ENCODE measurements at regions not wholly inside any gene's neighbourhood (a gene's known extent, or its start where the extent isn't known, plus 50 kb on each side); places are given as distances from the start of the nearest gene placed in this dataset.

DNA sequence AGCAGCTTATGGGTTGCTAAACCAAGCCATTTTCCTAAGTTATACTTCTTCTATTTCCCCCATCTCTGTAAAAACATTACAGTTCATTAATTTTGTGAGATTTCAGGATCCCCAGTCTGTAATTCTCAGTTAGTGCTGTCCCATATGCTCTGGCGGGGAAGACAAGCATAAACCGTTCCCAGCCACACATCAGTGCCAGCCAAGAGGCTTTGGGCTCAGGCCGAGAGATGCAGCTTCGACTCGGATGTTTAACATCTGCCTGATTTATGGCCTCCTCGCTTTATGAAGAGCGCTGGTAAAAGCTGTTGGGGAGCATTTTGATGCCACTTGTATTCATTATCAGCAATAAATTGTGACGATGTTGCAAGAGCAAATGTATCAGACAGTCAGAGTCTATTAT, 349.1 kb upstream of the CCDC196 start:
- H3K9me3 ChIP-seq: no peaks in the 10 kb centered on the region
- TF ChIP-seq, protein P1, sequence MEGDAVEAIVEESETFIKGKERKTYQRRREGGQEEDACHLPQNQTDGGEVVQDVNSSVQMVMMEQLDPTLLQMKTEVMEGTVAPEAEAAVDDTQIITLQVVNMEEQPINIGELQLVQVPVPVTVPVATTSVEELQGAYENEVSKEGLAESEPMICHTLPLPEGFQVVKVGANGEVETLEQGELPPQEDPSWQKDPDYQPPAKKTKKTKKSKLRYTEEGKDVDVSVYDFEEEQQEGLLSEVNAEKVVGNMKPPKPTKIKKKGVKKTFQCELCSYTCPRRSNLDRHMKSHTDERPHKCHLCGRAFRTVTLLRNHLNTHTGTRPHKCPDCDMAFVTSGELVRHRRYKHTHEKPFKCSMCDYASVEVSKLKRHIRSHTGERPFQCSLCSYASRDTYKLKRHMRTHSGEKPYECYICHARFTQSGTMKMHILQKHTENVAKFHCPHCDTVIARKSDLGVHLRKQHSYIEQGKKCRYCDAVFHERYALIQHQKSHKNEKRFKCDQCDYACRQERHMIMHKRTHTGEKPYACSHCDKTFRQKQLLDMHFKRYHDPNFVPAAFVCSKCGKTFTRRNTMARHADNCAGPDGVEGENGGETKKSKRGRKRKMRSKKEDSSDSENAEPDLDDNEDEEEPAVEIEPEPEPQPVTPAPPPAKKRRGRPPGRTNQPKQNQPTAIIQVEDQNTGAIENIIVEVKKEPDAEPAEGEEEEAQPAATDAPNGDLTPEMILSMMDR (IDR thresholded peaks at IDR 0.05): no peak
- H3K4me3 ChIP-seq (ENCODE audit: low read depth in 1 of 2, low read length in 1 of 2): no peak overlapping the region
- H3K27ac ChIP-seq: no peak overlapping the region
- H3K27me3 ChIP-seq: no peaks in the 10 kb centered on the region
- H3K4me1 ChIP-seq (ENCODE audit: control insufficient read depth in 1 of 2, insufficient read depth in 1 of 2, low read depth in 1 of 2, low read length in 1 of 2): no peaks in the 10 kb centered on the region
- H3K36me3 ChIP-seq: no peaks in the 10 kb centered on the region

DNA sequence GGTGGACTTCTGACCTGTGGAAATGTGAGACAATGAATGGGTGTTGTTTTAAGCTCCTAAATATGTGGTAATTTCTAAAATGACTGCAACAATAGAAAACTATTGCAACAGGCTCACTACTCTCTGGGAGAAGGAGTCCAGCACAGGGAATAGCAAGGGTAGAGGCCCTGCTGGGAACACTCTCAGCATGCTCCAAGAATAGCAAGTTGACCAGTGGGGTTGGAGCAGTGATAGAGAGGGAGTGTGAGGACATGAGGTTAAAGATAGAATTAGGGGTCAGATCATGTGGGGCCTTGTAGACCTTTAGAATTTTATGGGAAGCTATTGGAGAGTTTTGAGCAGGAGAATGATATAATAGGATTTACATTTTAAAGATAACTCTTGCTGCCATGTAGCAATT, 346.7 kb upstream of the CCDC196 start:
- H3K36me3 ChIP-seq: no peaks in the 10 kb centered on the region
- no peak overlapping the region for H3K27ac ChIP-seq
- H3K27me3 ChIP-seq: no peaks in the 10 kb centered on the region
- no peaks in the 10 kb centered on the region for H3K4me1 ChIP-seq (ENCODE audit: control insufficient read depth in 1 of 2, insufficient read depth in 1 of 2, low read depth in 1 of 2, low read length in 1 of 2)
- no peak overlapping the region for H3K4me3 ChIP-seq (ENCODE audit: low read depth in 1 of 2, low read length in 1 of 2)
- H3K9me3 ChIP-seq: no peaks in the 10 kb centered on the region
- TF ChIP-seq, protein P1 (IDR thresholded peaks at IDR 0.05): no peak

DNA sequence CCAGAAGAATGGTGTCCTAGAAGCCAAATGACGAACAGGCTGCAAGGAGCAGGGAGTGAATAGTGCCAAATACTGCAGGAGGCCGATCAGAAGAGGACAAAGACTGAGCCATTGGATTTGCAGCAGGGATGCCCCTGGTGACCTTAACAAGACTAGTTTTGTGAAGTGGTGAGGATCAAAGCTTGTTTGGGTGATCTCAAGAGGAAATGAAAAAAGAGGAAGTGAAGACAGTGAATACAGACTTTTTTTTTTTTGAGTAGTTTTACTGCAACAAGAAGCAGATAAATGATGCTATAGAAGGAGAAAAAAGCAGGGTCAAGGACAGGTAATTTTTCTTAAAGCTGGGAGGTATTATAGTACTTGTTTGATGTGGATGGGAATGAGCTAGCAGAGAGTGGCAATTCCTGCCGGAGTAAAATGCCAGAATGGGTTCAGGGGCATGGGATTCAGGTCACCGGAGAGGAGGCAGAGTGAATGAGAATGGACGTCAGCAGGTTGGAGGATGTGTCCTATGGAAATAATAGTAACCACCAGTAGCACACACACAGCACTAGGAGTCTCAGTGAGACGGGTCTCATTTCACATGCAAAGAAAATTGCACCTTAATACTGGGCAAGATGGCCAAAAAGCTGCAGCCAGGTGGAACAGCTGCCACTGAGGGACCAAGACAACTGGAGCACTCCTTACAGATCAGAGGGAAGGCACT, 345.8 kb upstream of the CCDC196 start:
- Histone ChIP-seq H3K27me3 (no peaks in the 10 kb centered on the region), H3K4me3 (ENCODE audit: low read depth in 1 of 2, low read length in 1 of 2) (no peak overlapping the region), H3K4me1 (ENCODE audit: control insufficient read depth in 1 of 2, insufficient read depth in 1 of 2, low read depth in 1 of 2, low read length in 1 of 2) (no peaks in the 10 kb centered on the region), H3K9me3 (no peaks in the 10 kb centered on the region), H3K27ac (no peak overlapping the region), H3K36me3 (no peaks in the 10 kb centered on the region)
- TF ChIP-seq, protein P1 (IDR thresholded peaks at IDR 0.05): no peak

DNA sequence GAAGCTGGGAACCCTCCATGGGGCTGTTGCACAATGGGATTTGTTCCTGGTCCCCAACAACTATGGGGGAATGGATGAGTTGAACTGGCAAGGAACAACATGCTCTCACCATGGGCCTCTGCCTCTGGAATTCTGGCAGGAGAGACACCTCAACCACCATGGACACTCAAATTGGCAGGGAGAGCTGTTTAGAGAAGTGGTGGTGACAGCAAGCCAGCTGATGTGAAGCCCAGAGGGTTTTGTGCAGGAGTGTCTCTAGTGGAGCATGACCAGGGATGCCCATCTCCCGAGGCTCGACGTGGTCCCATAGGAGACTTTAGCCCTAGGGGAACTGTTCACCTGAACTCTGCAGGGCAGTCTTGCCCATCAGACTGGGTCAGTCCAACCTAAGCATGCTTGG, 345.2 kb upstream of the CCDC196 start:
- H3K9me3 ChIP-seq: no peaks in the 10 kb centered on the region
- no peaks in the 10 kb centered on the region for H3K27me3 ChIP-seq
- H3K36me3 ChIP-seq: no peaks in the 10 kb centered on the region
- no peak overlapping the region for H3K27ac ChIP-seq
- no peak overlapping the region for H3K4me3 ChIP-seq (ENCODE audit: low read depth in 1 of 2, low read length in 1 of 2)
- TF ChIP-seq, protein P1 (IDR thresholded peaks at IDR 0.05): no peak
- H3K4me1 ChIP-seq (ENCODE audit: control insufficient read depth in 1 of 2, insufficient read depth in 1 of 2, low read depth in 1 of 2, low read length in 1 of 2): no peaks in the 10 kb centered on the region

DNA sequence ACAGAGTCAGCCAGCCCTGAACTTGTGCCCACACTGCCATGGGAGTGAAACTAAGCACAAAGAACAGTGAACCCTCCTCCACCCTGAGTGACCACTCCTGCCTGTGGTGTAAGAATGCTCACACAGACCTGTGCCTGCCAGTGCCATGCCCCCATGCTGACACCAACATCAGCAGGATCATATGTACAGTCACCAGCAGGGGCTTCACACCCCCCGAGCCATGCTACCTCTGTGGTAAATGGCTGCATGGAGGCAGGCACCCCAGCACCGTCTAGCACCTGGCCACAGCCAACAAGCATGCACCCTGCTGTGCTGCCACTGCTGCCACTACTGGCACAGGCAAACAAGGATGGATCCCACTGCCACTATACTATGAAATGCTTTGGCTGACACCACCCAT, 344.4 kb upstream of the CCDC196 start:
- TF ChIP-seq, protein P1 (IDR thresholded peaks at IDR 0.05): no peak
- Histone ChIP-seq H3K4me1 (ENCODE audit: control insufficient read depth in 1 of 2, insufficient read depth in 1 of 2, low read depth in 1 of 2, low read length in 1 of 2) (no peaks in the 10 kb centered on the region), H3K9me3 (no peaks in the 10 kb centered on the region), H3K27ac (no peak overlapping the region), H3K36me3 (no peaks in the 10 kb centered on the region), H3K4me3 (ENCODE audit: low read depth in 1 of 2, low read length in 1 of 2) (no peak overlapping the region), H3K27me3 (no peaks in the 10 kb centered on the region)

All from neutrophil (primary cell).